ENCODE measurements at regions not wholly inside any gene's neighbourhood (a gene's known extent, or its start where the extent isn't known, plus 50 kb on each side); places are given as distances from the start of the nearest gene placed in this dataset.
"Not testable (repeated sequence)": the region's sequence is repeated elsewhere in the genome, so short reads cannot be mapped to it uniquely, and the experiment has no call there.

- not testable (repeated sequence) for TF ChIP-seq CTCF, POLR2A (IDR thresholded peaks at IDR 0.05)
Observed at GRCh38 chr18:39127538-39127937, 1561.9 kb upstream of the CELF4 start.

Measured in ovary (tissue), 3 donors.